ENCODE measurements at regions not wholly inside any gene's neighbourhood (a gene's known extent, or its start where the extent isn't known, plus 50 kb on each side); places are given as distances from the start of the nearest gene placed in this dataset.

- intact Hi-C loops (cut with DNase I), result no loop called here
- ATAC-seq, result no peak
- TF ChIP-seq CTCF (IDR thresholded peaks at IDR 0.05), result no peak
- Histone ChIP-seq H3K9me3 (no peaks in the 10 kb centered on the region), H3K27ac (no peak overlapping the region), H3K27me3 (ENCODE audit: low read depth) (no peaks in the 10 kb centered on the region), H3K4me1 (no peaks in the 10 kb centered on the region), H3K4me3 (no peak overlapping the region), H3K36me3 (no peaks in the 10 kb centered on the region)
- no peak for DNase-seq
These were observed 1040.7 kb upstream of the B3GALT2 start for GRCh38 chr1:194227161-194227560.

- intact Hi-C loops (cut with DNase I), result no loop called here
- H3K4me1 ChIP-seq, result no peaks in the 10 kb centered on the region
- no peak overlapping the region for H3K27ac ChIP-seq
- H3K36me3 ChIP-seq, result no peaks in the 10 kb centered on the region
- DNase-seq (no peak), ATAC-seq (no peak)
- no peak overlapping the region for H3K4me3 ChIP-seq
- no peaks in the 10 kb centered on the region for H3K27me3 ChIP-seq (ENCODE audit: low read depth)
- no peak for TF ChIP-seq CTCF (IDR thresholded peaks at IDR 0.05)
- no peaks in the 10 kb centered on the region for H3K9me3 ChIP-seq
These were observed 1039.4 kb upstream of the B3GALT2 start for GRCh38 chr1:194225821-194226220.

- Histone ChIP-seq H3K4me1 (no peaks in the 10 kb centered on the region), H3K4me3 (no peak overlapping the region), H3K36me3 (no peaks in the 10 kb centered on the region), H3K27ac (no peak overlapping the region), H3K27me3 (ENCODE audit: low read depth) (no peaks in the 10 kb centered on the region), H3K9me3 (no peaks in the 10 kb centered on the region)
- no peak for DNase-seq
- TF ChIP-seq CTCF (IDR thresholded peaks at IDR 0.05), result no peak
- intact Hi-C loops (cut with DNase I), result no loop called here
- ATAC-seq, result no peak
These were observed 1037.2 kb upstream of the B3GALT2 start for GRCh38 chr1:194223596-194223995.

GRCh38 chr1:194215448-194215847 lies 1029.0 kb upstream of the B3GALT2 start:
- no peaks in the 10 kb centered on the region for H3K4me1 ChIP-seq
- H3K4me3 ChIP-seq, result no peak overlapping the region
- no peak overlapping the region for H3K27ac ChIP-seq
- H3K9me3 ChIP-seq, result no peaks in the 10 kb centered on the region
- ATAC-seq, result no peak
- DNase-seq, result no peak
- intact Hi-C loops (cut with DNase I), result no loop called here
- H3K27me3 ChIP-seq (ENCODE audit: low read depth), result no peaks in the 10 kb centered on the region
- H3K36me3 ChIP-seq, result no peaks in the 10 kb centered on the region
- TF ChIP-seq CTCF (IDR thresholded peaks at IDR 0.05), result no peak

- no peak overlapping the region for H3K27ac ChIP-seq
- no peaks in the 10 kb centered on the region for H3K4me1 ChIP-seq
- H3K27me3 ChIP-seq (ENCODE audit: low read depth), result no peaks in the 10 kb centered on the region
- intact Hi-C loops (cut with DNase I), result no loop called here
- H3K36me3 ChIP-seq, result no peaks in the 10 kb centered on the region
- DNase-seq (no peak), ATAC-seq (no peak)
- TF ChIP-seq CTCF (IDR thresholded peaks at IDR 0.05), result no peak
- no peak overlapping the region for H3K4me3 ChIP-seq
- no peaks in the 10 kb centered on the region for H3K9me3 ChIP-seq
These were observed 1028.3 kb upstream of the B3GALT2 start for GRCh38 chr1:194214735-194215134.

- Histone ChIP-seq H3K9me3 (no peaks in the 10 kb centered on the region), H3K4me3 (no peak overlapping the region), H3K27ac (no peak overlapping the region), H3K27me3 (ENCODE audit: low read depth) (no peaks in the 10 kb centered on the region), H3K4me1 (no peaks in the 10 kb centered on the region), H3K36me3 (no peaks in the 10 kb centered on the region)
- DNase-seq (no peak), ATAC-seq (no peak)
- intact Hi-C loops (cut with DNase I), result no loop called here
- TF ChIP-seq CTCF (IDR thresholded peaks at IDR 0.05), result no peak
These were observed 1023.5 kb upstream of the B3GALT2 start for GRCh38 chr1:194209920-194210319.
